CD14-positive monocyte (primary cell): ENCODE measurements at regions not wholly inside any gene's neighbourhood (a gene's known extent, or its start where the extent isn't known, plus 50 kb on each side); places are given as distances from the start of the nearest gene placed in this dataset.
A peak's percentile ranks its signal among the peaks of the same experiment; 100 is the strongest.

Experiments used
- DNase-seq, 3 donors: peaks; one replicate each; pipeline ENCODE4 v3.0.0-alpha.2; 2011 to 2022
- H2AFZ ChIP-seq: 2 replicates; pipeline ENCODE4 v1.6.0; 2012; ENCODE audit warnings: mild to moderate bottlenecking, low read depth, low read length, inconsistent platforms; ENCODE audit not compliant: insufficient read depth, poor library complexity, severe bottlenecking
- H3K27ac ChIP-seq, 2 donors: 1 replicate in 1 of 2; 2 replicates in 1 of 2; pipeline ENCODE4 v1.5.1; 2012 to 2013; ENCODE audit warnings: low read length in 2 of 2, control low read depth in 1 of 2, inconsistent platforms in 1 of 2, low read depth in 1 of 2, mild to moderate bottlenecking in 1 of 2
- H3K27me3 ChIP-seq, 2 donors: one replicate each; pipeline versions ENCODE4 v1.6.0 to v1.6.1; 2011 to 2013; ENCODE audit warnings: low read length in 2 of 2; ENCODE audit not compliant: control insufficient read depth in 2 of 2, insufficient read depth in 2 of 2
- H3K36me3 ChIP-seq, 2 donors: replicated peaks in 1 of 2; 1 replicate in 1 of 2; 2 replicates in 1 of 2; pipeline versions ENCODE4 v1.5.1 to v1.6.1; 2012 to 2013; ENCODE audit warnings: low read length in 2 of 2, control low read depth in 1 of 2, inconsistent platforms in 1 of 2, mild to moderate bottlenecking in 1 of 2; ENCODE audit not compliant: insufficient read depth in 2 of 2, control insufficient read depth in 1 of 2
- H3K4me1 ChIP-seq, 2 donors: 1 replicate in 1 of 2; 2 replicates in 1 of 2; pipeline versions ENCODE4 v1.5.1 to v1.6.1; 2012 to 2013; ENCODE audit warnings: low read length in 2 of 2, control low read depth in 1 of 2, inconsistent platforms in 1 of 2, mild to moderate bottlenecking in 1 of 2, moderate library complexity in 1 of 2; ENCODE audit not compliant: insufficient read depth in 2 of 2, control insufficient read depth in 1 of 2
- H3K4me2 ChIP-seq: replicated peaks from 2 replicates; pipeline ENCODE3; 2012; ENCODE audit warnings: low read length, moderate library complexity, mild to moderate bottlenecking; ENCODE audit not compliant: poor library complexity, severe bottlenecking; ENCODE audit errors: extremely low read depth
- H3K4me3 ChIP-seq, 3 experiments: fragments of 200-600 bp in 1 of 3; sonication (generic) in 1 of 3; replicated peaks in 1 of 3; 1 replicate in 2 of 3; 2 replicates in 1 of 3; pipeline ENCODE4 v1.5.1; 2011 to 2013; ENCODE audit warnings: low read length in 3 of 3, mild to moderate bottlenecking in 3 of 3, control low read depth in 2 of 3, low read depth in 2 of 3, inconsistent platforms in 1 of 3, moderate library complexity in 1 of 3
- H3K79me2 ChIP-seq: 2 replicates; pipeline ENCODE4 v1.6.0; 2012; ENCODE audit warnings: mild to moderate bottlenecking, control low read depth, inconsistent platforms, low read length, moderate library complexity; ENCODE audit not compliant: insufficient read depth
- H3K9ac ChIP-seq: 2 replicates; pipeline ENCODE4 v1.6.0; 2017; ENCODE audit warnings: low read length, mild to moderate bottlenecking; ENCODE audit not compliant: insufficient read depth, poor library complexity, severe bottlenecking
- H3K9me3 ChIP-seq, 2 donors: replicated peaks in 1 of 2; 1 replicate in 1 of 2; 2 replicates in 1 of 2; pipeline versions ENCODE4 v1.5.1 to v1.6.1; 2012 to 2013; ENCODE audit warnings: low read length in 2 of 2, control low read depth in 1 of 2; ENCODE audit not compliant: control insufficient read depth in 1 of 2, insufficient read depth in 1 of 2
- H4K20me1 ChIP-seq: 2 replicates; pipeline ENCODE4 v1.6.0; 2012; ENCODE audit warnings: mild to moderate bottlenecking, low read length, control low read depth, moderate library complexity; ENCODE audit not compliant: insufficient read depth
- H3K27ac Mint-ChIP-seq, 7 donors: one replicate each; pipeline ENCODE4 v1.8.0; 2020; ENCODE audit warnings: mild to moderate bottlenecking in 7 of 7, mixed read lengths in 7 of 7, moderate library complexity in 6 of 7, inconsistent platforms in 2 of 7
- H3K27me3 Mint-ChIP-seq, 3 donors: one replicate each; pipeline ENCODE4 v1.8.0; 2021 to 2022; ENCODE audit warnings: low read depth in 3 of 3, mild to moderate bottlenecking in 3 of 3, mixed read lengths in 3 of 3, moderate library complexity in 3 of 3, inconsistent platforms in 1 of 3
- H3K36me3 Mint-ChIP-seq, 2 donors: one replicate each; pipeline ENCODE4 v1.8.0; 2020; ENCODE audit warnings: mixed read lengths in 2 of 2, inconsistent platforms in 1 of 2, mild to moderate bottlenecking in 1 of 2
- H3K4me1 Mint-ChIP-seq: one replicate; pipeline ENCODE4 v1.8.0; 2020; ENCODE audit warnings: mild to moderate bottlenecking, mixed read lengths
- H3K4me3 Mint-ChIP-seq, 2 donors: one replicate each; pipeline ENCODE4 v1.8.0; 2020; ENCODE audit warnings: mild to moderate bottlenecking in 2 of 2, mixed read lengths in 2 of 2, moderate library complexity in 1 of 2
- H3K9me3 Mint-ChIP-seq, 7 donors: one replicate each; pipeline ENCODE4 v1.8.0; 2020 to 2022; ENCODE audit warnings: mixed read lengths in 7 of 7, mild to moderate bottlenecking in 6 of 7, moderate library complexity in 6 of 7, inconsistent platforms in 2 of 7
- CTCF ChIP-seq: fragments of 200-600 bp; IDR thresholded peaks from one replicate; pipeline ENCODE4 v1.8.0; 2022; ENCODE audit warnings: antibody characterized with exemption, mild to moderate bottlenecking
- WGBS: methylation state at CpG from one replicate; pipeline ENCODE4 v1.1.5; 2013; ENCODE audit warnings: missing lambda C conversion rate; ENCODE audit not compliant: insufficient coverage; 5-methylcytosine and 5-hydroxymethylcytosine counted together
- intact Hi-C, 2 donors: fragments of 100-400 bp; cut with micrococcal nuclease; formaldehyde crosslinking; loops; one replicate each; pipeline versions ENCODE4 v1.15.0 to v1.15.1; 2023

GRCh38 chr10:31725436-31725835 lies 203.2 kb downstream of the ARHGAP12 start:
- Histone ChIP-seq H3K27ac (no peak overlapping the region), H3K36me3 (no peaks in the 10 kb centered on the region), H2AFZ (no peak overlapping the region), H3K4me2 (no peak overlapping the region), H3K4me1 (peaks cover 3 to 5% of the 10 kb centered on the region in 2 donors), H3K79me2 (no peaks in the 10 kb centered on the region), H4K20me1 (no peaks in the 10 kb centered on the region), H3K9me3 (peaks cover 0 to 2% of the 10 kb centered on the region in 2 donors), H3K9ac (no peak overlapping the region), H3K4me3 (no peak overlapping the region), H3K27me3 (no peaks in the 10 kb centered on the region)
- Mint-ChIP-seq H3K27me3 (peaks cover 0 to 2% (median 1%) of the 10 kb centered on the region in 3 donors), H3K4me3 (no peak overlapping the region), H3K27ac (peak overlapping the region in 2 of 7 donors; percentile 1 to 30), H3K4me1 (peaks cover 5% of the 10 kb centered on the region), H3K9me3 (peaks cover 0 to 17% (median 7%) of the 10 kb centered on the region in 7 donors), H3K36me3 (no peaks in the 10 kb centered on the region)
- no peak for DNase-seq
- WGBS, result 98% methylated on average over 6 of the region's 7 CpGs
- intact Hi-C loops, result no loop called here
- no peak for TF ChIP-seq CTCF

- intact Hi-C loops, result no loop called here
- H3K4me2 ChIP-seq, result no peak overlapping the region
- no peak overlapping the region for H3K9ac ChIP-seq
- no peaks in the 10 kb centered on the region for H3K36me3 ChIP-seq
- no peak overlapping the region for H2AFZ ChIP-seq
- H3K27ac ChIP-seq, result no peak overlapping the region
- no peak overlapping the region for H3K4me3 ChIP-seq
- Mint-ChIP-seq H3K27me3 (peaks cover 0 to 2% (median 1%) of the 10 kb centered on the region in 3 donors), H3K36me3 (no peaks in the 10 kb centered on the region), H3K9me3 (peaks cover 3 to 24% (median 8%) of the 10 kb centered on the region in 7 donors), H3K27ac (no peak overlapping the region), H3K4me3 (no peak overlapping the region), H3K4me1 (peaks cover 5% of the 10 kb centered on the region)
- H3K9me3 ChIP-seq, result peaks cover 3 to 6% of the 10 kb centered on the region in 2 donors
- DNase-seq, result no peak
- H3K4me1 ChIP-seq, result peaks cover 3 to 5% of the 10 kb centered on the region in 2 donors
- TF ChIP-seq CTCF, result no peak
- no peaks in the 10 kb centered on the region for H3K27me3 ChIP-seq
- no CpG with 5 or more reads among the region's 5 CpGs for WGBS
- H3K79me2 ChIP-seq, result no peaks in the 10 kb centered on the region
- H4K20me1 ChIP-seq, result no peaks in the 10 kb centered on the region
Observed at GRCh38 chr10:31724296-31724695, 204.3 kb downstream of the ARHGAP12 start.
